Testis (tissue), 2 donors: ENCODE measurements at regions not wholly inside any gene's neighbourhood (a gene's known extent, or its start where the extent isn't known, plus 50 kb on each side); places are given as distances from the start of the nearest gene placed in this dataset.

Experiments used
- DNase-seq: peaks from one replicate; pipeline ENCODE4 v3.0.0-alpha.2; 2019
- H3K27ac ChIP-seq, 2 donors: fragments of 200-600 bp; sonication (generic); one replicate each; pipeline ENCODE4 v1.5.1; 2019
- H3K27me3 ChIP-seq: fragments of 200-600 bp; sonication (generic); one replicate; pipeline ENCODE4 v1.5.1; 2019
- H3K36me3 ChIP-seq: fragments of 200-600 bp; sonication (generic); one replicate; pipeline ENCODE4 v1.5.1; 2017; ENCODE audit warnings: low read depth; ENCODE audit errors: missing control alignments
- H3K4me1 ChIP-seq: fragments of 200-600 bp; sonication (generic); one replicate; pipeline ENCODE4 v1.5.1; 2019
- H3K4me3 ChIP-seq, 2 donors: fragments of 200-600 bp; sonication (generic); one replicate each; pipeline ENCODE4 v1.5.1; 2017 to 2019
- H3K9me3 ChIP-seq: fragments of 200-600 bp; sonication (generic); one replicate; pipeline ENCODE4 v1.5.1; 2017
- CTCF ChIP-seq, 3 experiments: fragments of 450-650 bp in 2 of 3; fragments of 200-600 bp in 1 of 3; sonication (generic) in 1 of 3; IDR thresholded peaks; one replicate each; pipeline ENCODE4 v1.5.1; 2016 to 2019; ENCODE audit warnings: antibody characterized with exemption in 3 of 3, mild to moderate bottlenecking in 2 of 3, moderate library complexity in 1 of 3
- POLR2A ChIP-seq: fragments of 450-650 bp; IDR thresholded peaks from one replicate; pipeline ENCODE4 v1.6.1; 2017; ENCODE audit warnings: antibody characterized with exemption, mild to moderate bottlenecking, moderate library complexity
- WGBS, 2 donors: methylation state at CpG; one replicate each; pipeline ENCODE4 v1.1.5; 2018; 5-methylcytosine and 5-hydroxymethylcytosine counted together
- intact Hi-C: fragments of 100-400 bp; cut with DNase I; formaldehyde crosslinking; loops from one replicate; pipeline ENCODE4 v1.15.1; 2023; ENCODE audit warnings: low total_unique reads

DNA sequence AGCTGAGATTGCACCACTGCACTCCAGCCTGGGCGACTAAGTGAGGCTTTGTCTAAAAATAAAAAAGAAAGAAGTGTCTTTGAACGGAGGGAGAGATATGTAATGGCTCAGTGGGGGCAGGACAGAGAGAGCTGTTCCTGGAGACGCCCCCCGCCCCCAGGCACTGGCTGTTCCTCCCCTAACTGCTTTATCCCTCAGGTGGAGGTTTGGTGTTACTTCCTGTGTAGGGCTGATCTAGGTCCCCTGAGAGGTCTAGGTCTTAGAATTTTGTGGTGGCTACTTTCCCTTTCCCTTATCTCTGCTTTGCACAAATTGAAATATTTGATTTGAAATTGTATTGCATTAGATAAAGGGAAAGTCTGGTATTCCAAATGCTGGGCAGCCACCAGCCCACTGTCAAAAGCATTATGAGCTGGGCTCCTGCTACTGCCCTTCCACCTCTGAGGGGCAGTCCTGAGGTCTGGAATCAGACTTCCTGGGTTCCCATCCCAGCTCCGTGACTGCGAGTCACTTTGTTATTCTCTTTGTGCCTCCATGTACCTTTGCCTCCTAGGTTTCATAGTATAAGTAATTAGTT is 134.8 kb upstream of the KIF26B start:
- no peaks in the 10 kb centered on the region for H3K36me3 ChIP-seq
- WGBS, 2 donors: 72% methylated on average over 6 of the region's 6 CpGs
- H3K4me1 ChIP-seq: no peaks in the 10 kb centered on the region
- intact Hi-C loops: no loop called here
- no peak overlapping the region for H3K4me3 ChIP-seq
- no peaks in the 10 kb centered on the region for H3K27me3 ChIP-seq
- TF ChIP-seq POLR2A (no peak), CTCF (IDR thresholded peaks at IDR 0.05) (no peak)
- no peaks in the 10 kb centered on the region for H3K9me3 ChIP-seq
- no peak for DNase-seq
- H3K27ac ChIP-seq: no peak overlapping the region

DNA sequence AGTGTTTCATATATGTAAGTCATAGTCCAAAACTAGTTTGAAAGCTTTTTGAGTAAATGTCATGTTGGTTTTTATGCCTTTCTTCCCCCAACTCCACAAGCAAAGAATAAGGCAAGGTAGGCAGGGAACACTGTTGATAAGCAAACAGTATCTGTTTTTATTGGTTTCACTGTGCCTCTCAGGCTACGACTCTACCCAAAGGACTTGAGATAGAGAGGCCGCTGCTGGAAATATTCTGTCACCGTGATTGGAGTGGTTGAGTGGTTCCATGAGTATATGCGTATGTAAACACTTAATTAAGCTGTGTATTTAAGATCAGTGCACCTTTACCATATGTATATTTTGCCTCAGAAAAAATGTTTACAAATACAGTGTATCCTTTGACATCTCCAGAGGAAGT is 138.1 kb upstream of the KIF26B start:
- intact Hi-C loops: no loop called here
- H3K27ac ChIP-seq: no peak overlapping the region
- H3K4me1 ChIP-seq: no peaks in the 10 kb centered on the region
- 87 to 96% methylated on average over 4 of the region's 4 CpGs for WGBS, 2 donors
- no peak for DNase-seq
- H3K4me3 ChIP-seq: no peak overlapping the region
- TF ChIP-seq CTCF (IDR thresholded peaks at IDR 0.05) (no peak), POLR2A (no peak)
- no peaks in the 10 kb centered on the region for H3K9me3 ChIP-seq
- H3K36me3 ChIP-seq: no peaks in the 10 kb centered on the region
- H3K27me3 ChIP-seq: no peaks in the 10 kb centered on the region

GRCh38 chr1:245015031-245015430 is 139.8 kb upstream of the KIF26B start:
- no peaks in the 10 kb centered on the region for H3K27me3 ChIP-seq
- H3K4me3 ChIP-seq: no peak overlapping the region
- no peak overlapping the region for H3K27ac ChIP-seq
- no peaks in the 10 kb centered on the region for H3K36me3 ChIP-seq
- intact Hi-C loops: no loop called here
- no peak for DNase-seq
- 71 to 77% methylated on average over 3 of the region's 3 CpGs for WGBS, 2 donors
- H3K4me1 ChIP-seq: no peaks in the 10 kb centered on the region
- no peaks in the 10 kb centered on the region for H3K9me3 ChIP-seq
- no peak for TF ChIP-seq POLR2A
- TF ChIP-seq CTCF (IDR thresholded peaks at IDR 0.05): no peak

- TF ChIP-seq POLR2A (no peak), CTCF (IDR thresholded peaks at IDR 0.05) (no peak)
- Histone ChIP-seq H3K9me3 (no peaks in the 10 kb centered on the region), H3K36me3 (no peaks in the 10 kb centered on the region), H3K27me3 (no peaks in the 10 kb centered on the region), H3K4me1 (no peaks in the 10 kb centered on the region), H3K4me3 (no peak overlapping the region), H3K27ac (no peak overlapping the region)
- WGBS, 2 donors: 80 to 96% methylated on average over 3 of the region's 3 CpGs
- DNase-seq: no peak
- intact Hi-C loops: no loop called here
These were observed 140.3 kb upstream of the KIF26B start for GRCh38 chr1:245014247-245015029.
